ENCODE measurements at regions not wholly inside any gene's neighbourhood (a gene's known extent, or its start where the extent isn't known, plus 50 kb on each side); places are given as distances from the start of the nearest gene placed in this dataset.
"Not testable (repeated sequence)": the region's sequence is repeated elsewhere in the genome, so short reads cannot be mapped to it uniquely, and the experiment has no call there.

DNA sequence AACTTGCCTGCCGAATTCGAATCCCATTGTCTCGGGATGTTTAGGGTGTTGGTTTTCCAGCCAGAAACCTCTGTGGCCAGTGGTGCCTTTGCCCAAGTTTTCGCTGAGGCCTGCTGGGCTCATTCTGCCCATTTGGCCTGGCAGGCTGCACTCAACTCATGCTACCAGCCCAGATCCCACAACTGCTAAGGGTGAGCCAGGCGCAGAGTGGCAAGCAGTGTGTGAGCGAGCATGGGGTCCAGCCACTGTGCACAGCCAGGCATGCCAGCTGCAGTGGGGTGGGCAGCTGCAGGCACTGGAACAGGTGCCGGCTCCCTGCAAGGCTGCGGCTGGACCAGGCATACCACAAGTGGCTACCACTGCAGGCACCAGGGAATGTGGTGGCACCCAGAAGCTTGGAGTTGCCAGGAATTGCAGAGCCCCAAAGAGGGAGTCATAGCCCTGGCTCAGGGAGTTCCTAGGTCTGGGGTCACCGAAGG lies 151.4 kb upstream of the P2RY1 start:
- Histone ChIP-seq H3K27ac (no peak overlapping the region), H3K4me1 (no peaks in the 10 kb centered on the region), H3K9me3 (no peaks in the 10 kb centered on the region), H3K36me3 (no peaks in the 10 kb centered on the region), H3K4me3 (no peak overlapping the region), H3K27me3 (no peaks in the 10 kb centered on the region)
- in situ Hi-C loops (cut with MboI; ENCODE audit: low pct_ligation_motif_present in 1 of 4, low pct_unique_long_range_greater_than_20kb in 1 of 4, low sequenced_read_pairs in 3 of 4), result no loop called here
- TF ChIP-seq, protein P1, sequence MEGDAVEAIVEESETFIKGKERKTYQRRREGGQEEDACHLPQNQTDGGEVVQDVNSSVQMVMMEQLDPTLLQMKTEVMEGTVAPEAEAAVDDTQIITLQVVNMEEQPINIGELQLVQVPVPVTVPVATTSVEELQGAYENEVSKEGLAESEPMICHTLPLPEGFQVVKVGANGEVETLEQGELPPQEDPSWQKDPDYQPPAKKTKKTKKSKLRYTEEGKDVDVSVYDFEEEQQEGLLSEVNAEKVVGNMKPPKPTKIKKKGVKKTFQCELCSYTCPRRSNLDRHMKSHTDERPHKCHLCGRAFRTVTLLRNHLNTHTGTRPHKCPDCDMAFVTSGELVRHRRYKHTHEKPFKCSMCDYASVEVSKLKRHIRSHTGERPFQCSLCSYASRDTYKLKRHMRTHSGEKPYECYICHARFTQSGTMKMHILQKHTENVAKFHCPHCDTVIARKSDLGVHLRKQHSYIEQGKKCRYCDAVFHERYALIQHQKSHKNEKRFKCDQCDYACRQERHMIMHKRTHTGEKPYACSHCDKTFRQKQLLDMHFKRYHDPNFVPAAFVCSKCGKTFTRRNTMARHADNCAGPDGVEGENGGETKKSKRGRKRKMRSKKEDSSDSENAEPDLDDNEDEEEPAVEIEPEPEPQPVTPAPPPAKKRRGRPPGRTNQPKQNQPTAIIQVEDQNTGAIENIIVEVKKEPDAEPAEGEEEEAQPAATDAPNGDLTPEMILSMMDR (IDR thresholded peaks at IDR 0.05), result no peak
- TF ChIP-seq POLR2AphosphoS5 (IDR thresholded peaks at IDR 0.05), result no peak
- no peak for TF ChIP-seq POLR2A (IDR thresholded peaks at IDR 0.05)
- TF ChIP-seq EP300 (IDR thresholded peaks at IDR 0.05; ENCODE audit: low read depth), result no peak
- WGBS, 2 donors (ENCODE audit: low coverage in 1 of 2), result 89% methylated on average over 9 of the region's 9 CpGs; no CpG with 5 or more reads in 1 of the 2 donors
- no peak for DNase-seq
- intact Hi-C loops (cut with DNase I; ENCODE audit: low total_unique reads), result no loop called here

DNA sequence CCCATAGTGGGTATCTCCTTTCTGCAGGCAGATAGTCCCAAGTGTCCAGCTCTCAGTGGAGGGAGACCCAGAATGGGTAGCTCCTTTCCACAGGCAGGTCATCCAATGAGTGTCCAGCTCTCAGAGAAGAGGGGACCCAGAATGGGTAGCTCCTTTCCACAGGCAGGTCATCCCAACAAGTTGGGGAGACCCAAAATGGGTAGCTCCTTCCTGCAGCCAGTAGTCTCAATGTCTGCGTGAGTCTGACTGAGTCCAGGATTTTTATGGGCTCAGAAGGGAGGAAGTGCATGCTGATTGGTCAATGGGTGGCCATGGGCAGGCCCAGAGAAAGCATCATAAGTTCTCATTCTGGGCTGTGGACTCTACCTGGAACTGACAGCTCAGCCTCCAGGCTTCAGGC lies 150.7 kb upstream of the P2RY1 start:
- H3K36me3 ChIP-seq, result no peaks in the 10 kb centered on the region
- in situ Hi-C loops (cut with MboI; ENCODE audit: low pct_ligation_motif_present in 1 of 4, low pct_unique_long_range_greater_than_20kb in 1 of 4, low sequenced_read_pairs in 3 of 4), result no loop called here
- intact Hi-C loops (cut with DNase I; ENCODE audit: low total_unique reads), result no loop called here
- H3K27me3 ChIP-seq, result no peaks in the 10 kb centered on the region
- no peak for TF ChIP-seq EP300 (IDR thresholded peaks at IDR 0.05; ENCODE audit: low read depth)
- TF ChIP-seq, protein P1 (IDR thresholded peaks at IDR 0.05), result no peak
- no peak for TF ChIP-seq POLR2A (IDR thresholded peaks at IDR 0.05)
- no peak for TF ChIP-seq POLR2AphosphoS5 (IDR thresholded peaks at IDR 0.05)
- no peak for DNase-seq
- no peak overlapping the region for H3K27ac ChIP-seq
- 75% methylated on average over 1 of the region's 1 CpG; no CpG with 5 or more reads in 1 of the 2 donors for WGBS, 2 donors (ENCODE audit: low coverage in 1 of 2)
- no peaks in the 10 kb centered on the region for H3K4me1 ChIP-seq
- no peaks in the 10 kb centered on the region for H3K9me3 ChIP-seq
- H3K4me3 ChIP-seq, result no peak overlapping the region

DNA sequence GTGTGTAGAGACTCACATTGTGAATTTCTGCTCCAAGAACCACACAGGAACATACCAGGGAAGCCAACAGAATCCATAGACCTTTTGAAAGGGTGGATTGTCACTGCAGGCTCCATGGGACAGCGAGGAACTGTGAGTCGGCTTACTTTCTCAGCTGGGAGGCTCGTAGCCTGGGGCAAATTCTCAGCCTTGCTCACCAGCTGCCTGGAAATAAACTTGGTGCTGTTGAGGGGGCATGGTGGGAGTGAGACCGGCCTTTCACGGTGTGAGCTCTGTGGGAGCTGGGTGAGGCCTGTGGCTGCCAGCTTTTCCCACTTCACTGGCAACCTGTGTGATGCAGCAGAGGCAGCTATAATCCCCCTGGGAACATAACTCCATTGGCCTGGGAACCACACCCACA lies 146.6 kb upstream of the P2RY1 start:
- Histone ChIP-seq H3K4me3 (no peak overlapping the region), H3K9me3 (no peaks in the 10 kb centered on the region), H3K27ac (no peak overlapping the region), H3K27me3 (no peaks in the 10 kb centered on the region), H3K36me3 (no peaks in the 10 kb centered on the region), H3K4me1 (no peaks in the 10 kb centered on the region)
- no peak for DNase-seq
- TF ChIP-seq, protein P1 (IDR thresholded peaks at IDR 0.05), result no peak
- intact Hi-C loops (cut with DNase I; ENCODE audit: low total_unique reads) (no loop called here), in situ Hi-C loops (cut with MboI; ENCODE audit: low pct_ligation_motif_present in 1 of 4, low pct_unique_long_range_greater_than_20kb in 1 of 4, low sequenced_read_pairs in 3 of 4) (no loop called here)
- WGBS, 2 donors (ENCODE audit: low coverage in 1 of 2), result 76% methylated on average over 5 of the region's 5 CpGs; no CpG with 5 or more reads in 1 of the 2 donors

DNA sequence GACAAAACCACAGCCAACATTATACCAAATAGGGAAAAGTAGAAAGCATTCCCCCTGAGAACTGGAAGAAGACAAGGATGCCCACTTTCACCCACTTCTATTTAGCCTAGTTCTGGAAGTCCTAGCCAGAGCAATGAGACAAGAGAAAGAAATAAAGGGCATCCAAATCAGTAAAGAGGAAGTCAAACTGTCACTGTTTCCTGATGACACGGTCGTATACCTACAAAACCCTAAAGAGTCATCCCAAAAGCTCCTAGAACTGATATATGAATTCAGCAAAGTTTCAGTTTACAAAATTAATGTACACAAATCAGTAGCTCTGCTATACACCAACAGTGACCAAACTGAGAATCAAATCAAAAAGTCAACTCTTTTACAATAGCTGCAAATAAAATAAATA lies 142.6 kb upstream of the P2RY1 start:
- H3K36me3 ChIP-seq; H3K9me3 ChIP-seq; intact Hi-C loops (cut with DNase I; ENCODE audit: low total_unique reads); H3K4me3 ChIP-seq; H3K27ac ChIP-seq; DNase-seq; H3K4me1 ChIP-seq; H3K27me3 ChIP-seq; in situ Hi-C loops (cut with MboI; ENCODE audit: low pct_ligation_motif_present in 1 of 4, low pct_unique_long_range_greater_than_20kb in 1 of 4, low sequenced_read_pairs in 3 of 4): not testable (repeated sequence)
- WGBS, 2 donors (ENCODE audit: low coverage in 1 of 2), result 79% methylated on average over 2 of the region's 2 CpGs; no CpG with 5 or more reads in 1 of the 2 donors

DNA sequence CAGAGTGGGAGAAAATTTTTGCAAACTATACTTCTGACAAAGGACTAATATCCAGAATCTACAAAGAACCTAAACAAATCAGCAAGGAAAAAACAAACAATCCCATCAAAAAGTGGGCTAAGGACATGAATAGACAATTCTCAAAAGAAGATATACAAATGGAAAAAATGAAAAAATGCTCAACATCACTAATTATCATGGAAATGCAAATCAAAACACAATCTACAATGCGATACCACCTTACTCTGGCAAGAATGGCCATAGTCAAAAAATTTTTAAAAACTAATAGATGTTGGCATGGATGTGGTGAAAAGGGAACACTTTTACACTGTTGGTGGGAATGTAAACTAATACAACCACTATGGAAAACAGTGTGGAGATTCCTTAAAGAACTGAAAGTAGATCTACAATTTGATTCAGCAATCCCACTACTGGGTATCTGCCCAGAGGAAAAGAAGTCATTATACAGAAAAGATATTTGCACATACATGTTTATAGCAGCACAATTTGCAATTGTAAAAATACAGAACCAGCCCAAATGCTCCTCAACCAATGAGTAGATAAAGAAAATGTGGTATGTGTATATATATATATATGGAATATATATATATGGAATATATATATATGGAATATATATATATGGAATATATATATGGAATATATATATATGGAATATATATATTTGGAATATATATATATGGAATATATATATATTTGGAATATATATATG lies 141.2 kb upstream of the P2RY1 start:
- H3K4me1 ChIP-seq; intact Hi-C loops (cut with DNase I; ENCODE audit: low total_unique reads); H3K27me3 ChIP-seq; H3K27ac ChIP-seq; H3K4me3 ChIP-seq; in situ Hi-C loops (cut with MboI; ENCODE audit: low pct_ligation_motif_present in 1 of 4, low pct_unique_long_range_greater_than_20kb in 1 of 4, low sequenced_read_pairs in 3 of 4); H3K36me3 ChIP-seq; H3K9me3 ChIP-seq; DNase-seq: not testable (repeated sequence)
- 85 to 100% methylated on average over 1 of the region's 1 CpG for WGBS, 2 donors (ENCODE audit: low coverage in 1 of 2)

Data from transverse colon (tissue), 4 donors.